IMR-90 (cell line): ENCODE measurements at regions not wholly inside any gene's neighbourhood (a gene's known extent, or its start where the extent isn't known, plus 50 kb on each side); places are given as distances from the start of the nearest gene placed in this dataset.

Experiments
- ATAC-seq: fragments of 200-7000 bp; cut with Tn5 transposase; 2 replicates; pipeline ENCODE4 v1.9.1; 2020; ENCODE audit warnings: low read depth, mild to moderate bottlenecking, moderate library complexity
- BruUV-seq: library from RNA; stranded (reverse); fragments of 400-500 nt; replicated peaks from 2 replicates; lab custom pipeline; 2021; lab: Mats Ljungman, UMichigan
- CTCF ChIA-PET: fragments of 300-600 bp; formaldehyde crosslinking; extraction: SDS; loops from one replicate; lab custom pipeline; 2021; ENCODE audit warnings: antibody characterized with exemption; lab: Yijun Ruan, JAX
- POLR2A ChIA-PET: fragments of 300-600 bp; sonication (Branson Sonifier 250); formaldehyde crosslinking; loops from one replicate; lab custom pipeline; 2022; ENCODE audit warnings: antibody characterized with exemption; ENCODE audit not compliant: unreplicated experiment; lab: Charles Lee
- DNase-seq: peaks from one replicate; pipeline ENCODE4 v3.0.0; 2013
- H2AFZ ChIP-seq: replicated peaks from 2 replicates; pipeline ENCODE3; 2013; ENCODE audit warnings: low read length, mild to moderate bottlenecking; ENCODE audit not compliant: poor library complexity
- H2AK5ac ChIP-seq: 2 replicates; pipeline ENCODE4 v1.6.1; 2013; ENCODE audit warnings: low read depth, low read length, inconsistent platforms
- H2AK9ac ChIP-seq: replicated peaks from 2 replicates; pipeline ENCODE3; 2013; ENCODE audit warnings: mild to moderate bottlenecking, low read depth, low read length, moderate library complexity; ENCODE audit not compliant: poor library complexity
- H2BK120ac ChIP-seq: 2 replicates; pipeline ENCODE4 v1.6.1; 2013; ENCODE audit warnings: low read depth, low read length, inconsistent platforms
- H2BK15ac ChIP-seq: 3 replicates; pipeline ENCODE4 v1.6.1; 2013; ENCODE audit warnings: low read depth, low read length, inconsistent platforms
- H2BK20ac ChIP-seq: 2 replicates; pipeline ENCODE4 v1.6.1; 2013; ENCODE audit warnings: low read depth, mild to moderate bottlenecking, inconsistent platforms, low read length, moderate library complexity
- H2BK5ac ChIP-seq: 2 replicates; pipeline ENCODE4 v1.6.1; 2013; ENCODE audit warnings: mild to moderate bottlenecking, low read depth, low read length, inconsistent platforms; ENCODE audit not compliant: poor library complexity, severe bottlenecking
- H3K14ac ChIP-seq: replicated peaks from 2 replicates; pipeline ENCODE4 v1.6.1; 2013; ENCODE audit warnings: low read depth, low read length, inconsistent platforms
- H3K18ac ChIP-seq: 2 replicates; pipeline ENCODE4 v1.6.1; 2013; ENCODE audit warnings: low read depth, low read length, control low read depth
- H3K23ac ChIP-seq: 2 replicates; pipeline ENCODE4 v1.6.1; 2013; ENCODE audit warnings: low read depth, low read length, inconsistent platforms
- H3K27ac ChIP-seq: 2 replicates; pipeline ENCODE4 v1.5.1; 2013; ENCODE audit warnings: mild to moderate bottlenecking, control low read depth, low read length; ENCODE audit not compliant: insufficient read depth
- H3K27me3 ChIP-seq: 2 replicates; pipeline ENCODE4 v1.6.1; 2013; ENCODE audit warnings: low read length; ENCODE audit not compliant: control insufficient read depth, insufficient read depth
- H3K36me3 ChIP-seq: 2 replicates; pipeline ENCODE4 v1.6.1; 2013; ENCODE audit warnings: low read length, mixed read lengths; ENCODE audit not compliant: control insufficient read depth, insufficient read depth
- H3K4ac ChIP-seq: 2 replicates; pipeline ENCODE4 v1.6.1; 2013; ENCODE audit warnings: low read depth, low read length, inconsistent platforms
- H3K4me1 ChIP-seq: 2 replicates; pipeline ENCODE4 v1.6.1; 2013; ENCODE audit warnings: low read length, mixed read lengths; ENCODE audit not compliant: control insufficient read depth, insufficient read depth
- H3K4me2 ChIP-seq: 2 replicates; pipeline ENCODE4 v1.6.1; 2013; ENCODE audit warnings: low read depth, mild to moderate bottlenecking, control low read depth, low read length, moderate library complexity
- H3K4me3 ChIP-seq: 2 replicates; pipeline ENCODE4 v1.5.1; 2013; ENCODE audit warnings: low read depth, mild to moderate bottlenecking, control low read depth, low read length, moderate library complexity; ENCODE audit not compliant: insufficient read depth
- H3K56ac ChIP-seq: 2 replicates; pipeline ENCODE4 v1.6.1; 2013; ENCODE audit warnings: low read length, inconsistent platforms; ENCODE audit not compliant: insufficient read depth; ENCODE audit errors: extremely low read depth
- H3K79me1 ChIP-seq, 2 experiments: 2 replicates each; pipeline ENCODE4 v1.6.1; 2013; ENCODE audit warnings: low read length in 2 of 2, inconsistent platforms in 1 of 2, low read depth in 1 of 2
- H3K9ac ChIP-seq: 2 replicates; pipeline ENCODE4 v1.6.1; 2013; ENCODE audit warnings: low read depth, low read length, control low read depth
- H3K9me1 ChIP-seq: 2 replicates; pipeline ENCODE4 v1.6.1; 2013; ENCODE audit warnings: low read length, inconsistent platforms; ENCODE audit not compliant: insufficient read depth
- H3K9me3 ChIP-seq: 2 replicates; pipeline ENCODE4 v1.6.1; 2013; ENCODE audit warnings: low read length; ENCODE audit not compliant: control insufficient read depth, insufficient read depth
- H4K20me1 ChIP-seq: 2 replicates; pipeline ENCODE4 v1.6.1; 2013; ENCODE audit warnings: low read length, inconsistent platforms; ENCODE audit not compliant: insufficient read depth
- H4K5ac ChIP-seq: 2 replicates; pipeline ENCODE4 v1.6.1; 2013; ENCODE audit warnings: mild to moderate bottlenecking, low read depth, low read length, control low read depth
- H4K8ac ChIP-seq, 2 experiments: 2 replicates each; pipeline ENCODE4 v1.6.1; 2013; ENCODE audit warnings: low read depth in 2 of 2, low read length in 2 of 2, control low read depth in 1 of 2, inconsistent platforms in 1 of 2
- H4K91ac ChIP-seq: 2 replicates; pipeline ENCODE4 v1.6.1; 2013; ENCODE audit warnings: low read depth, low read length, inconsistent platforms; ENCODE audit not compliant: insufficient read depth
- BHLHE40 ChIP-seq: fragments of 150-350 bp; IDR thresholded peaks from 2 replicates; pipeline ENCODE4 v1.6.1; 2016; ENCODE audit warnings: mild to moderate bottlenecking, low read depth, low read length
- CEBPB ChIP-seq: IDR thresholded peaks from 2 replicates; pipeline ENCODE4 v1.6.1; 2012; ENCODE audit warnings: low read depth, low read length, improper control_type of control experiment
- CHD1 ChIP-seq: IDR thresholded peaks from 2 replicates; pipeline ENCODE4 v1.6.1; 2012; ENCODE audit warnings: low read depth, low read length, improper control_type of control experiment
- FOS ChIP-seq: fragments of 150-350 bp; IDR thresholded peaks from 2 replicates; pipeline ENCODE4 v1.6.1; 2016; ENCODE audit warnings: low read depth, low read length
- MAFK ChIP-seq: IDR thresholded peaks from 2 replicates; pipeline ENCODE4 v1.6.1; 2012; ENCODE audit warnings: low read depth, low read length, improper control_type of control experiment
- MAZ ChIP-seq: IDR thresholded peaks from 2 replicates; pipeline ENCODE4 v1.6.1; 2012; ENCODE audit warnings: low read depth, mild to moderate bottlenecking, low read length, improper control_type of control experiment, moderate library complexity, borderline replicate concordance
- MXI1 ChIP-seq: IDR thresholded peaks from 2 replicates; pipeline ENCODE4 v1.6.1; 2012; ENCODE audit warnings: low read depth, mild to moderate bottlenecking, low read length, moderate library complexity, borderline replicate concordance
- NFE2L2 ChIP-seq: fragments of 150-350 bp; IDR thresholded peaks from 2 replicates; pipeline ENCODE4 v1.6.1; 2016; ENCODE audit warnings: low read depth, mild to moderate bottlenecking, low read length
- POLR2A ChIP-seq: IDR thresholded peaks from 2 replicates; pipeline ENCODE4 v1.6.1; 2012; ENCODE audit warnings: mild to moderate bottlenecking, low read depth, low read length
- RAD21 ChIP-seq: IDR thresholded peaks from 2 replicates; pipeline ENCODE4 v1.6.1; 2012; ENCODE audit warnings: low read length, improper control_type of control experiment
- RCOR1 ChIP-seq: IDR thresholded peaks from 2 replicates; pipeline ENCODE4 v1.6.1; 2012; ENCODE audit warnings: mild to moderate bottlenecking, low read length, improper control_type of control experiment; ENCODE audit not compliant: insufficient replicate concordance
- RFX5 ChIP-seq: IDR thresholded peaks from 2 replicates; pipeline ENCODE4 v1.8.0; 2012; ENCODE audit warnings: low read depth, mild to moderate bottlenecking, low read length, moderate library complexity
- SMC3 ChIP-seq: fragments of 150-350 bp; IDR thresholded peaks from 2 replicates; pipeline ENCODE4 v1.6.1; 2016; ENCODE audit warnings: low read depth, mild to moderate bottlenecking, antibody characterized with exemption, low read length, moderate library complexity
- WGBS, 2 experiments: methylation state at CpG; one replicate each; pipeline versions ENCODE4 v1.1.5 to v1.1.7; 2013; ENCODE audit warnings: missing lambda C conversion rate in 2 of 2; ENCODE audit not compliant: insufficient read length in 1 of 2; ENCODE audit errors: extremely low coverage in 2 of 2; 5-methylcytosine and 5-hydroxymethylcytosine counted together
- dilution Hi-C: fragments of 300-500 bp; cut with HindIII; formaldehyde crosslinking; loops from one replicate; pipeline ENCODE4 v1.14.3; 2018; ENCODE audit warnings: low sequenced_read_pairs; ENCODE audit not compliant: unreplicated experiment
- in situ Hi-C: fragments of 300-500 bp; cut with MboI; formaldehyde crosslinking; loops from 3 replicates; pipeline ENCODE4 v1.14.3; 2019; ENCODE audit warnings: low sequenced_read_pairs, inconsistent platforms, mixed read lengths
- intact Hi-C: fragments of 100-400 bp; cut with micrococcal nuclease; formaldehyde crosslinking; loops from 2 replicates; pipeline ENCODE4 v1.10.0; 2022
- TF ChIP-seq, protein P1 (sequence below): fragments of 150-350 bp; IDR thresholded peaks from 2 replicates; pipeline ENCODE4 v1.6.1; 2016; ENCODE audit warnings: low read depth, mild to moderate bottlenecking, low read length, moderate library complexity, borderline replicate concordance
- TF ChIP-seq, protein P2 (sequence below): fragments of 150-350 bp; IDR thresholded peaks from 2 replicates; pipeline ENCODE4 v1.6.1; 2017; ENCODE audit warnings: mild to moderate bottlenecking, antibody characterized with exemption, low read length, low read depth
- TF ChIP-seq, protein P3 (sequence below): conservative IDR thresholded peaks from 2 replicates; pipeline ENCODE4 v1.5.1; 2012; ENCODE audit warnings: mild to moderate bottlenecking, low read depth, low read length, improper control_type of control experiment

GRCh38 chr15:79156704-79157375 lies 66.3 kb upstream of the RASGRF1 start:
- no peak overlapping the region for H2AK5ac ChIP-seq
- BruUV-seq: no TSS peak

More at GRCh38 chr15:79156704-79157375, 66.3 kb upstream of the RASGRF1 start:
- H3K36me3 ChIP-seq: no peaks in the 10 kb centered on the region
- in situ Hi-C loops: no loop called here
- no peak overlapping the region for H3K18ac ChIP-seq
- H3K9me1 ChIP-seq: no peaks in the 10 kb centered on the region
- H4K5ac ChIP-seq: no peak overlapping the region
- dilution Hi-C loops: no loop called here
- DNase-seq (no peak), ATAC-seq (no peak)
- H3K27ac ChIP-seq: no peak overlapping the region
- H2BK120ac ChIP-seq: no peak overlapping the region
- ChIA-PET CTCF (no interaction called here), POLR2A (no interaction called here)
- H3K9ac ChIP-seq: no peak overlapping the region
- H3K4me2 ChIP-seq: no peak overlapping the region
- H3K9me3 ChIP-seq: no peaks in the 10 kb centered on the region
- H3K27me3 ChIP-seq: peaks cover 3% of the 10 kb centered on the region
- H2BK20ac ChIP-seq: no peak overlapping the region
- no peak overlapping the region for H4K91ac ChIP-seq
- H2AFZ ChIP-seq: no peak overlapping the region
- H2BK5ac ChIP-seq: no peak overlapping the region
- no peak overlapping the region for H3K4me3 ChIP-seq
- H3K4me1 ChIP-seq: no peaks in the 10 kb centered on the region
- H3K79me1 ChIP-seq: no peaks in the 10 kb centered on the region
- H4K8ac ChIP-seq: no peak overlapping the region
- intact Hi-C loops: no loop called here
- no peak overlapping the region for H3K23ac ChIP-seq
- H3K14ac ChIP-seq: no peak overlapping the region
- no peak overlapping the region for H2AK9ac ChIP-seq
- no peak overlapping the region for H3K4ac ChIP-seq
- H4K20me1 ChIP-seq: no peaks in the 10 kb centered on the region
- WGBS, 2 experiments: 51% methylated on average over 4 of the region's 7 CpGs; no CpG with 5 or more reads in 1 of the 2 experiments
- H3K56ac ChIP-seq: no peak overlapping the region
- no peak overlapping the region for H2BK15ac ChIP-seq
- TF ChIP-seq CHD1 (no peak), RAD21 (no peak), RFX5 (no peak), RCOR1 (no peak), BHLHE40 (no peak), POLR2A (no peak), MAZ (no peak), FOS (no peak), CEBPB (no peak), MXI1 (no peak), SMC3 (no peak), MAFK (no peak), NFE2L2 (no peak)
- TF ChIP-seq, protein P1, sequence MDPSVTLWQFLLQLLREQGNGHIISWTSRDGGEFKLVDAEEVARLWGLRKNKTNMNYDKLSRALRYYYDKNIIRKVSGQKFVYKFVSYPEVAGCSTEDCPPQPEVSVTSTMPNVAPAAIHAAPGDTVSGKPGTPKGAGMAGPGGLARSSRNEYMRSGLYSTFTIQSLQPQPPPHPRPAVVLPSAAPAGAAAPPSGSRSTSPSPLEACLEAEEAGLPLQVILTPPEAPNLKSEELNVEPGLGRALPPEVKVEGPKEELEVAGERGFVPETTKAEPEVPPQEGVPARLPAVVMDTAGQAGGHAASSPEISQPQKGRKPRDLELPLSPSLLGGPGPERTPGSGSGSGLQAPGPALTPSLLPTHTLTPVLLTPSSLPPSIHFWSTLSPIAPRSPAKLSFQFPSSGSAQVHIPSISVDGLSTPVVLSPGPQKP: no peak
- TF ChIP-seq, protein P2, sequence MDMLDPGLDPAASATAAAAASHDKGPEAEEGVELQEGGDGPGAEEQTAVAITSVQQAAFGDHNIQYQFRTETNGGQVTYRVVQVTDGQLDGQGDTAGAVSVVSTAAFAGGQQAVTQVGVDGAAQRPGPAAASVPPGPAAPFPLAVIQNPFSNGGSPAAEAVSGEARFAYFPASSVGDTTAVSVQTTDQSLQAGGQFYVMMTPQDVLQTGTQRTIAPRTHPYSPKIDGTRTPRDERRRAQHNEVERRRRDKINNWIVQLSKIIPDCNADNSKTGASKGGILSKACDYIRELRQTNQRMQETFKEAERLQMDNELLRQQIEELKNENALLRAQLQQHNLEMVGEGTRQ: no peak
- TF ChIP-seq, protein P3, sequence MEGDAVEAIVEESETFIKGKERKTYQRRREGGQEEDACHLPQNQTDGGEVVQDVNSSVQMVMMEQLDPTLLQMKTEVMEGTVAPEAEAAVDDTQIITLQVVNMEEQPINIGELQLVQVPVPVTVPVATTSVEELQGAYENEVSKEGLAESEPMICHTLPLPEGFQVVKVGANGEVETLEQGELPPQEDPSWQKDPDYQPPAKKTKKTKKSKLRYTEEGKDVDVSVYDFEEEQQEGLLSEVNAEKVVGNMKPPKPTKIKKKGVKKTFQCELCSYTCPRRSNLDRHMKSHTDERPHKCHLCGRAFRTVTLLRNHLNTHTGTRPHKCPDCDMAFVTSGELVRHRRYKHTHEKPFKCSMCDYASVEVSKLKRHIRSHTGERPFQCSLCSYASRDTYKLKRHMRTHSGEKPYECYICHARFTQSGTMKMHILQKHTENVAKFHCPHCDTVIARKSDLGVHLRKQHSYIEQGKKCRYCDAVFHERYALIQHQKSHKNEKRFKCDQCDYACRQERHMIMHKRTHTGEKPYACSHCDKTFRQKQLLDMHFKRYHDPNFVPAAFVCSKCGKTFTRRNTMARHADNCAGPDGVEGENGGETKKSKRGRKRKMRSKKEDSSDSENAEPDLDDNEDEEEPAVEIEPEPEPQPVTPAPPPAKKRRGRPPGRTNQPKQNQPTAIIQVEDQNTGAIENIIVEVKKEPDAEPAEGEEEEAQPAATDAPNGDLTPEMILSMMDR: no peak
